H1 (cell line): ENCODE measurements at regions not wholly inside any gene's neighbourhood (a gene's known extent, or its start where the extent isn't known, plus 50 kb on each side); places are given as distances from the start of the nearest gene placed in this dataset.

Experiments
- ASH2L ChIP-seq: fragments of 200-600, 300-600 bp; sonication (generic); IDR thresholded peaks from one replicate; pipeline ENCODE4 v1.7.1; 2017; ENCODE audit warnings: low read length
- BACH1 ChIP-seq: IDR thresholded peaks from 2 replicates; pipeline ENCODE4 v1.6.1; 2012; ENCODE audit warnings: low read length, improper control_type of control experiment
- CEBPB ChIP-seq: IDR thresholded peaks from 2 replicates; pipeline ENCODE4 v1.6.1; 2012; ENCODE audit warnings: low read depth, low read length
- CTCF ChIP-seq, 3 experiments: IDR thresholded peaks; 1 replicate in 2 of 3; 2 replicates in 1 of 3; pipeline versions ENCODE4 v1.5.1 to v1.6.1; 2011; ENCODE audit warnings: low read length in 3 of 3, mild to moderate bottlenecking in 3 of 3, inconsistent platforms in 2 of 3, low read depth in 1 of 3, moderate library complexity in 1 of 3; ENCODE audit not compliant: insufficient read depth in 1 of 3; ENCODE audit errors: control extremely low read depth in 1 of 3
- EZH2 ChIP-seq: fragments of 200-600 bp; sonication (generic); IDR thresholded peaks from 2 replicates; pipeline ENCODE4 v1.7.1; 2012; ENCODE audit warnings: low read depth, mild to moderate bottlenecking, moderate library complexity, low read length, inconsistent platforms; ENCODE audit not compliant: severe bottlenecking
- JUND ChIP-seq: IDR thresholded peaks from 2 replicates; pipeline ENCODE4 v1.6.1; 2011; ENCODE audit warnings: mild to moderate bottlenecking, improper control_type of control experiment, low read length
- POLR2A ChIP-seq, 2 experiments: IDR thresholded peaks; 1 replicate in 1 of 2; 2 replicates in 1 of 2; pipeline ENCODE4 v1.6.1; 2011; ENCODE audit warnings: low read depth in 2 of 2, low read length in 2 of 2, mild to moderate bottlenecking in 2 of 2; ENCODE audit errors: control extremely low read depth in 1 of 2
- POLR2AphosphoS5 ChIP-seq: IDR thresholded peaks from 2 replicates; pipeline ENCODE4 v1.6.1; 2011; ENCODE audit warnings: low read depth, low read length
- RBBP5 ChIP-seq: IDR thresholded peaks from 2 replicates; pipeline ENCODE4 v1.7.1; 2012; ENCODE audit warnings: low read depth, mild to moderate bottlenecking, inconsistent platforms, low read length, moderate library complexity, borderline replicate concordance
- SP2 ChIP-seq: IDR thresholded peaks from 2 replicates; pipeline ENCODE4 v1.6.1; 2012; ENCODE audit warnings: mild to moderate bottlenecking, low read length, inconsistent platforms
- SP4 ChIP-seq: IDR thresholded peaks from 2 replicates; pipeline ENCODE4 v1.6.1; 2012; ENCODE audit warnings: low read length, inconsistent platforms
- USF2 ChIP-seq: IDR thresholded peaks from 2 replicates; pipeline ENCODE4 v1.6.1; 2011; ENCODE audit warnings: low read length, improper control_type of control experiment

GRCh38 chr2:62361964-62362363 is 144.0 kb downstream of the TMEM17 start:
- TF ChIP-seq CTCF (IDR thresholded peaks at IDR 0.05; ENCODE audit: control extremely low read depth in 1 of 3, insufficient read depth in 1 of 3, low read depth in 1 of 3, low read length in 3 of 3) (no peak), EZH2 (no peak), USF2 (no peak), SP4 (no peak), CEBPB (no peak; the same call in 1 of the 2 replicates), ASH2L (no peak), POLR2AphosphoS5 (no peak), JUND (no peak), SP2 (no peak), POLR2A (IDR thresholded peaks at IDR 0.05; ENCODE audit: control extremely low read depth in 1 of 2, low read depth in 2 of 2, low read length in 2 of 2) (no peak), BACH1 (no peak), RBBP5 (no peak)
